SK-N-SH (cell line): ENCODE measurements at regions not wholly inside any gene's neighbourhood (a gene's known extent, or its start where the extent isn't known, plus 50 kb on each side); places are given as distances from the start of the nearest gene placed in this dataset.

Experiments used
- TCF12 ChIP-seq: IDR thresholded peaks from 2 replicates; pipeline ENCODE4 v1.4.0; 2012
- ZBTB33 ChIP-seq: IDR thresholded peaks from 2 replicates; pipeline ENCODE4 v1.4.0; 2012; ENCODE audit warnings: low read depth, borderline replicate concordance

- TF ChIP-seq TCF12 (no peak), ZBTB33 (no peak)
Observed at GRCh38 chr2:239728751-239729150, 296.4 kb downstream of the NDUFA10 start.
